NCI-H146 treated with DMSO at 0.1 percent for 48 hours (cell line): ENCODE measurements at regions not wholly inside any gene's neighbourhood (a gene's known extent, or its start where the extent isn't known, plus 50 kb on each side); places are given as distances from the start of the nearest gene placed in this dataset.
"Not testable (repeated sequence)": the region's sequence is repeated elsewhere in the genome, so short reads cannot be mapped to it uniquely, and the experiment has no call there.

Experiments
- DNase-seq: peaks from one replicate; lab custom pipeline; 2025; ENCODE audit not compliant: unreplicated experiment; lab: John Stamatoyannopoulos, UW

DNA sequence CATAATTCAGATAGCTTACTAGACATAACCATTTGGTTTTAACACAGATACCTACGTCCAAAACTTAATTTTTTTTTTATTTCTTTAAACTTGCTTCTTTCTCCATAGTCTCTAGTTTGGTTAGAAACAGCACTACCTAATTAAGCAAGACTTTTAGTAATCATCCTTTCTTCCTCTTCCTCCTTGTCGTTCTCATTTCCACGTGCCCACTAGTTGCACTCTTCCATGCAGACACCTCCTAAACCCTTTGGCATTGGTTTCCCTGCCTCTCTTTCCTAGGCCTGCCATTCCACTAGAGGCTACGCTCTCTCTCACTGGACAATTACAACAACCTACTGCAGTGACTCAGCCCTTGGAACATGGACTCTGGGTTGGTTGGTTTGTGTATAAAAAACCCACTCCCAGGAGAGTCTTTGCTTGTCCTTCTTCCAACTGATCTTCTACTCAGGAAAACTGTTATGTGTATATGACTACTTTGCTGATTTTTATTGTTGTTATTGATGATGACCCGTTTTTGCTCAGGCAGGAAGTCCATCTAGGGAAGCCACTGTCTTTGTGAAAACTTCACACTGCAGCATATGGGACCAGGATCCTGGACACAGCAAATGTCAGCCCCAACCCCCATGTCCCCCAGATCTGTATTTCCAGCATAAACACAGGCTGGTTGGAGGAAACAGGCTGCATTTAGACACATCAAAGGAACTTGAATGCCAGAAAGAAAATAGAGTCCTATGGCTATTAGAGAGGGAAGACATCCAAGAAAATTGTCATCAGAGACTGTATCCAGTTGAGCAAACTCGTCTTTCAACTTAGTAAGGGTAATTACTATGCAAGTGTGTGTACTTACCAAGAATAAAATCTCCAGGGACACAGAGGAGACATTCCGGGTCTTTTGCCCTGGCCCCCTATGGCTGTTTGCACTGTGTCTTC, 503.2 kb downstream of the GADD45G start:
- no peak for DNase-seq

DNA sequence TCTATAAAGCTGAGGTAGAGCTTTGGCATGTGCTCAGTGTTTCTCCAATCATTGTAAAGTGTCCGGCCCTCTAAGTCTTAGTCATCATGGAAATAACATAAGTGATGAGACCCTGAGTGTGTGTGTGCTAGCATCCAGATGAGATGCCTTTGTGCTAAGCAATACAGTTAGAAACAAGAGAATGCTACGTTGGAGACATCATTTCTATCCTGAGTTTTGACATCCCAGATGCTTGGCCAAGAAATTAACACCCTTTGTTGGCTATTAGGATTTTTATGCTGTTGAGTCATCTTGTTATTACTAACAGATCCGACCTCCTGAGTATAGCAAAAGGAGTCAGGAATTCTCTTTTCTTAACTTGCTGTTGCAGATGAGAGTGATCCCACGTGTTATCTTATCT, 508.0 kb downstream of the GADD45G start:
- DNase-seq: no peak

DNA sequence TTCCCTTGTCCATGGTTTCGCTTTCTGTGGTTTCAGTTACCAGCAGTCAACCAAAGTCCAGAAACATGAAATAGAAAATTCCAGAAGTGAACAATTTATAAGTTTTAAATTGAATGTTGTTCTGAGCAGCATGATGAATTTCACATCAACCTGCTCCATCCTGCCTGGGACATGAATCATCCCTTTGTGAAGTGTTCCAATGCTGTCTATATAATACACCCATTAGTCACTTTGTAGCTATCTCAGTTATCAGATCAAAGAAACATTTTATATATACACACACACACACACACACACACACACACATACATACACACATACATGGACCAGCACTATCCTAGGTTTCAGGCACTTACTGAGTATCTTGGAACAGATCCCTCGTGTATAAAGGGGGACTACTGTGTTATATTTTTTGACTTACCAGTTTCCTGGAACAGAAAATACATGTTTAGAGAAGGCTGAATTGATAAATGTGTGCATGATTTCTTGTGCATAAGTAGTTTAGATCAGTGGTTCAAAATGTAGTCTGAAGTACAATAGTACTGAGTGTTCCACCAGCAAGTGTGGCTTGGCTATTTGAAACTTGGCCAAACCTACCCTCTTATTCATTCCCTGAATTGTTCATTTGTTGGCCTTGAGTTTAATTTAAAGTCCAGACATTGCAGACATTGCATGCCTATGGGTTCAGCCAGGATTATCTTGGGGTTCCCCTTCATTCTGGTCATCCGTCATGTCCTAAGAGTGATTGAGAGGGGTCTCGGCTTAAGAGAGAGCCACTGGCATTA, 510.0 kb downstream of the GADD45G start:
- no peak for DNase-seq

DNA sequence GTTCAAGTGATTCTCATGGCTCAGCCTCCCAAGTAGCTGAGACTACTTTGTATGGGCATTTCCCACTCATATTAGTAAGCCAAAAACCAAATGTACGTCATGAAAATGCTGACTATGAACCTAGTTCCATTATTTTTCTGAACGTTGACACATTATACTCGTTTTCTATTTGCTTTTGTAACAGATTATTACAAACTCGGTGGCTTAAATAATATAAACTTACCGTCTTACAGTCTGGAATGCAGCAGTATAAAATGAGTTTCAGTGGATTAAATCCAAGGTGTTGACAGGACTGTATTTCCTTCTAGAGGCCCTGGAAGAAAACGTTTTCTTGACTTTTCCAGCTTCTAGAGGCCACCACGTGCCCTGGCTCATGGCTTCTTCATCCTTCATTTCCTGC, 517.0 kb downstream of the GADD45G start:
- DNase-seq: no peak

DNA sequence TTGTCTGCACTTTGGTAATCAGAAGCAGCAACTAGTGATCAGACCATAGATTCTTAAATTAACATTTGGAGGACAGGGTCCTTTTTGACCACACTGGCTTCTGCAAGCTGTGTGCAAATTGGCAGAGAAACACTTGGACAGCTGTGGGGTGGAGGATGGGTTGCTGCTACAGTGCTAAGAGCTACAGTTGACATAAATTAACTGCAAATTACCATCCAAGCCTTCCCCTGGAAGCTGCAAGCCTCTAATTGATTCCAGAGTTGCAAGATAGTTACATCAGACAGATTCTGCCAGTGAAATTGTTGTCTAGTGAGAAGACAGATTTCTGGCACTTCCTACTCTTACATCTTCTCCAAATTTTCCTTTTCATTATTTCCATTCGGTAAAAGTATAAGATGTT, 517.7 kb downstream of the DIRAS2 start:
- DNase-seq: peak; percentile 75

DNA sequence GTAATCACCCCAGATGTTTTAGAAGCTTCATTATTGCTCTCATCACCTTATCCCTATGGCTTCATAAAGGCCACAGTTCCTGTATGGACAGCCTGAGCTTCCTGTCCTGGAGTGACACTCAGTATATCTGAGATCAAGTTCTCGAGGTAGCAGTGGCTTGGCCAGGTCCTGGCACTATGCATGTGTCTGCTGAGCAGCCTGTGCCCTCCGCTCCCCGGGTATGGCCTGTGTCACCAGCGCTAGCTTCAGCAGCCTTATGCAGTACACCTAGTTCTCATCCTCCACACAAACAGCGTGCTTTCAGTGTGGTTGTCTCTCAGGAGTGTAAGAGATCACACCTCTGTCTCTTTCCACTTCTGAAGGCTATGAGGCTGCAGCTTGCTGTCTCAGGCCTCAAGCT, 514.7 kb downstream of the DIRAS2 start:
- DNase-seq: no peak

DNA sequence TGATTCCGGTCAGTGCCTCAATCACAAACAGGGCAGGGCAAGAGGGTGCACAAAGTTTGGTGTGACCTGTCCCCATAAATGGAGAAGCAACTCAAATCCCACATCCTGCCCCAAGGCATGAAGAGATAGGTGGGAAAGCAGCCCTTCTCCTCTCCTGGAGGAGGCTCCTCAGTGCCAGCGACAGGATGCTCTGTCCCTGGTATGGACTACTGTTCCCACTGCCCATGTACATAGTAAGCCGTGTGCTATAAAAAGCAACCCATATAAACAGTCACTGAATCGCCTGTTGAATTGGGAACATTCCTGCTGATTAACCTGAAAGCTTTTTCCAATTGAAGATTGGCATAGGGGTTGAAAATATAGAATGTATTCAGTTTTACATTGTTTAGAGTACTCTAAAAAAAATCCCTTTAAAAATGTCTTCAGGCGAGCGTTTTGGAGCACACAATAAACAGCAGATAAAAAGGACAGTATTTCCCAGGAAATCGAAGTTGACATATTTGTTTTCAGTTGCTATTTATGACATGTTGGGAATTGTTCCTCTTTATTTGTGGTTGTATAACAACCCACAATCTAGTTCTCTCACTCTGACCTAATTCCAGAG, 513.9 kb downstream of the DIRAS2 start:
- no peak for DNase-seq

DNA sequence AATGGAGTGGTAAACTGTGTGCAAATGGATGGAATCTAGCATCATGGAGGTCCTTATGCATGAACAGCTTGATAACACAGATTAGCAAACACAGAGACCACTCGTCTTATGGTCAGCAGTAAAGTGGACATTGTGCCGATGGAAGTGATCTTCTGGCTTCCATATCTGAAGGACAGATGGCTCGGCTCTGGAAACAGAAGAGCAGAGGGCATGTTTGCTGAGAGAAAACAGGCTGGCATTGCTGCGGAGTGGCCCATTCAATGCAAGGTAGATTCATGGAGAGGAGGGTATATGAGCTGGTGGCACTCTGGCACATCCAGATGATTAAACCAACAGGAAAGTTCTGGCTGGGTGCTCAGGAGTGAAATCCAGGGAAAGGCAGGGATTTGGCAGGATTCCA, 513.2 kb downstream of the DIRAS2 start:
- no peak for DNase-seq

DNA sequence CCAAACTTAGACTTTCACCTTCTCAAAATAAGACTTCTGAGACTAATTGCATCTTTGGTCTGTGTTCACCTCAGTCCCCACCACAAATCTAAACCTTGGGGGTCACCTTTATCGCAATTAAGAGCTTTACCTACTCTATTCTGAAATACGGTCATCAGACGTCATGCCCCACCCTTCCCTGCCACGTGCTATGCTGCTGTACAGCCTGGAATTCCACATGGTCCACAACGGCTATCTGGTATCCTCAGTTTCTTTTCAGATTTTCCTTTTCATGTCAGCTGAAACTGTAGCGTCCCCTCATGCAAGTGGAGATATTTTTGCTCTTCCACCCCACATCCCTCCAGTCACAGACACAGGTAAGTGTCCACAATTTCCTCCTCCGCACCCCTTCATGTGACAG, 511.1 kb downstream of the DIRAS2 start:
- no peak for DNase-seq

DNA sequence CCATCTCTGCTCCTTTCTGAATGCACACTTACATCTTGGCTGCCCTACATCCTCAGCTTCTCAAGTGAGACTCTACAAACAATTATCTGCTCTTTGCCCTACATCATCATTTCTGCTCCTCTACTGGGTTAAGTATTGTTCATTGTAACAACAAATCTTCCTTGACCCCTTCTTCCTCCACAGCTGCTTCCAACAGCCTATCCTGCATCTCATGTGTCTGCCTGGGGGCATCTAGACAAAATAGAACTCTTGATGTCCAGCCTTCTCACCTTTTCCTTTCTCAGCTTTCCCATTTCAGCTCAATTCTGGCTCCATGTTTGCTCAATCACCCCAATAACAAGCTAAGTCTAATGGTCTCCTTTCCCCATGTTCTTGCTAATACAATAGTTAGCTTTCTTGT, 509.8 kb downstream of the DIRAS2 start:
- DNase-seq: no peak

DNA sequence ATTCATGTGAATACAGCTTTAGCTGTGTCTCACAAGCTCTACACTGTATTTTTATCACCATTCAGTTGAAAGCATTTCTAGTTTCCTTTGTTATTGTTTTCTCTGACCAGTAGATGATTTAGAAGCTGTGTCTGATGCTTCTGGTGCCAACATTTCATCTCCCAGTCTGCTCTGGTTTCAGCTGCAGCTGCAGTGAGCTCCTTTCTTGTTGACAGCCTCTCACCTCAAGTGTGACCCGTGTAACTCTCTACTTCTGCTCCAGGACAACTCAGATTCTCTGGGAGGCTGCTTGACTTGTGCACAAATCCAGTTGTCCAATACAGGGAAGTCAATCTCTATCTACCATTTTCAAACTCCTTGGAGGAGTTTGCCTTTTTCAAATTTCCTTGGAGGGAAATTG, 504.8 kb downstream of the DIRAS2 start:
- DNase-seq: no peak

DNA sequence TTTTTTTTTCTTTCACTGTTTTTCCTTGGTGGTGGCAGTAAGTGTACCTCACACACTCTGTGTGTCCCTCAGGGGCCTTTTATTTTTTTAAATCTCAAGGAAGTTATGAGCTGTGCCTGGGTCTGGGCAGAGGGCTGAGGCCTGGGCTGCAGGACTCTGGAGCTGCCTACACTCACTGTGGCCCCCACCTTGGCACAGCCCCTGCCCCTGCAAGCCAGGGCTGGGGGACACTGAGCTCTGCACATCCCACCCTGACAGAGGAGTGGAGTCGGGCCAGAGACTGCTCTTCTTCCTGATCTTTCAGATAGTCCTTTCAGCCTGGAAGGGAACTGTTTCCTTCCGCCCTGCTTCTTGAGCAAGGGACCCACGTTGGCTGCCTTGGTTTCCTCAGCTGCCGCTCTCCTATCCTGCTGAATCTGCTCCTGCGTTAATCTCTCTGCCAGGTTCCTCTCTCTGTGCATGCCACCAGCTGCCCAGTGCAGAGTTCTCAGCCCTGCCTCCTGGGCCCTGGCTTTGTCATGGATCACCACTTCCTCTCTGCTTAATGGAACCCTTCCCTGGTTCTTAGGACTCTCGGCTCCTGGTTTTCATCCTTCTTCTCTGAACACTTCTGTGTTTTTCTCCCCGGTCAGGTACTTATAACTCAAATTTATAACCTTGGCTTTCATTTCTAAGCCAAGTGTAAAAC, 502.3 kb downstream of the DIRAS2 start:
- no peak for DNase-seq

DNA sequence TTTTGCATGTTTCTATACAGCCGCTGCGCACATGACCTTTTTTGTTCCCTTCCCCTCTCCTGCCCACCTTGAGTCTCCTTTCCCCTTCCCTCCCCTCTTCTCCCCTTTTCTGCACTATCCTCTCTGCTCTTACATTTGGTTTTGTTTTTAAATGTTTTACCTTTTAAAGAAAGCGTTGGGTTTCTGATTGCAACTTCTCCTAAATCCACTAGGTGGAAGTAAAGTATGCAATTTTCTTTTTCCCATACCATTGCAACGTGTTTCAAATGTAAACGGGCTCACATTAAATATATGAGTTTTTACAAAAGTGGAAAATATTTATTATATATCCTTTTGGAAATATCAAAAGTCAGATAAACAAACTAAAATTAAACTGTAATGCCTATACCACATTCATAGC, 500.9 kb downstream of the DIRAS2 start:
- peak; percentile 23 for DNase-seq

DNA sequence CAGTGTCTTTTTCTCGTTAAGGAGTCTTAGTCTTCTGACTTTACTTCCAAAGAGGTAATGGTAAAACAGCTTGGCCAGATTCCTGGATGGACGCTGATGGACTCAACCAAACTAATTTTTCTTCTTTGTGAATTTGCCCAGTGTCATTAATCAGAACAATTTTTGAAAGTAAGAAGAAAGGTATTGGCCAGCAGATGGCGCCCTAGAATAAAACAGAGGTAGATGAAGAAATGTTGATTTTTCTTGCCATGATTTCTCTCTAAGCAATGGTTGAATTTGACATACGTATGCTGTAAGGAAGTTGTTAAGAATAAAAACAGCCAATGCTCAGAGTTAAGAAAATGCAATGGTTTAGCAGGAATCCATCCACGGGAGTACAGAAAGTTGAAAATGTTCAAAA, 500.0 kb downstream of the DIRAS2 start:
- peak; percentile 68 for DNase-seq

DNA sequence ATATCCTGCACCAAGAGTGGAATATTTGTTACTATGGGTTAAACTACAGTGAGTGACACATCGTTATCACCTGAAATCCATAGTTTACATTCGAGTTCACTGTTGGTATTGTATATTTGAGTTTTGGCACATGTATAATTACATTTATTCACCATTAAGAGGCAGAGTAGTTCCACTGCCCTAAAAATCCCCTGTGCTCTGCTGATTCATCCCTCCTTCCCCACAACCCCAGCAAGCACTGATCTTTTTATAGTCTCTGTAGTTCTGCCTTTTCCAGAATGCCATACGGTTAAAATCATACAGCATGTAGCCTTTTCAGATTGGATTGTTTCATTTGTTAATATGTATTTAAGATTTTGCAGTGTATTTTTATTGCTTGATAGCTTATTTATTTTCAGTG, 495.2 kb downstream of the DIRAS2 start:
- no peak for DNase-seq

DNA sequence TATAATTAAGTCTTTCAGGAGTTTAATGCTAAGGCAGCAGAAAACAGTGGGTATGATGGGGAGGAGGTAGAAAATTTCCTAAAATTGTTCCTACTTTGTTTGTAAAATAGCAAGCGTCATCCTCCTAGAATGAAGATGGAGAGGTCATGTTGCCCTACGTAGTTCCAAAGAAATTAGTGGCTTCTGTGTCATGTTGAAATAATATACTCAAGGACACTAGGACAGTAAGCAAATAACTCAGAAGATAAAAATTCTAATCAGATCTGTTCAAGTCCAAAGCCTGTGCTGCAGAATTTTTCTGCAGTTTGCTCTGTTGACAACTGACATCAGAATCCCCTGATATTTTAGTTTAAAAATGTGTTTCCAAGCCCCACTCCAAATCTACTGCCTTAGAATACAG, 486.3 kb downstream of the DIRAS2 start:
- DNase-seq: no peak

DNA sequence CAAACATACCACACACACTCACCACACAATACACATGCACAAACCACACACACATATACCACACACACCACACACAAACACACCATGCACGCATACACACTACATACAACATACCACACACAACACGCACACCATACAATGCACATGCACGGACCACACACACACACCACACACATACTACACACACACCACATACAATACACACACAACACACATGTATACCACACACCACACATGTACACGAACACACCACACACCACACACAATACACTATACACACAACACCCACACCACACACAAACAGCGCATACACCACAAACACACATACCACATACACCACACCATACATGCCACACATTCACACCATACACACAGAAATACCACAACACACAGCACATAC, 480.3 kb downstream of the DIRAS2 start:
- DNase-seq: no peak

DNA sequence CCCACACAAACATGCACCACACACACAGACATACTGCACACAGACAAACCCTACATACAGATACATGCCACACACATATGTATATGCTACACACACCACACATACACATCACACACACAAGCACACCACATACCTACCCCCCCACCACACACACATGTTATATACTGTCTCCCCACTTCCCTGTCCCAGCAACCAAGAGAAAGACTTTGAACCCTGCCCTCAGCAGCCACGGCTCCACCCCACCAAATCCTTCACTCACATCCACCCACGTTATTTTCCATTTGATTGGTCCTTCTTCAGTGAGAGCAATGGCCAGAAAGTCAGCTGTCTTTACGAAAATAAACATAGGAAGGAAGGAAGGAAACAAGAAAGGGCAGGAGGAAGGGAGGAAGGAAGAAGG, 479.8 kb downstream of the DIRAS2 start:
- DNase-seq: no peak

DNA sequence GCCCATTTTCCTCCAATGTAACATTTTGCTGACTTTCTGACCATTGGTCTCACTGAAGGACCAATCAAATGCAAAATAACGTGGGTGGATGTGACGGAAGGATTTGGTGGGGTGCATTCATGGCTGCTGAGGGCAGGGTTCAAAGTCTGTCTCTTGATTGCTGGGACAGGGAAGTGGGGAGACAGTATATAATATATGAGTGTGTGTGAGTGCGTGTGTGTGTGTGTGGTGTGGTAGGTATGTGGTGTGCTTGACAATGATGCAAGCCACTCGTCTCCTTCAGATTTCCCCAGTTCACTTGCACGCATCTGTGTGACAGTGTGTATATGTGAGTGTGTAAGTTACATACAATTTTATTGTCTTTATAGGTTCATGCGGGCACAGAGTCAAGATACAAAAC, 477.3 kb downstream of the DIRAS2 start:
- no peak for DNase-seq

DNA sequence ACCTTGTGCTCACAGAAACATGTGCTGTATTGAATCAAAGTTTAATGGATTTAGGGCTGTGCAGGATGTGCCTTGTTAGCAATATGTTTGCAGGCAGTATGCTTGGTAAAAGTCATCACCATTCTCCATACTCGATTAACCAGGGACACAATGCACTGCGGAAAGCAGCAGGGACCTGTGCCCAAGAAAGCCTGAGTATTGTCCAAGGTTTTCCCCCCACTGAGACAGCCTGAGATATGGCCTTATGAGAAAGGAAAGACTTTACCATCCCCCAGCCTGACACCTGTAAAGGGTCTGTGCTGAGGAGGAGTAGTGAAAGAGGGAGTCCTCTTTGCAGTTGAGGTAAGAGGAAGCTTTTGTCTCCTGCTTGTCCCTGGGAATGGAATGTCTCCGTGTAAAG, 476.2 kb downstream of the DIRAS2 start:
- DNase-seq: not testable (repeated sequence)

DNA sequence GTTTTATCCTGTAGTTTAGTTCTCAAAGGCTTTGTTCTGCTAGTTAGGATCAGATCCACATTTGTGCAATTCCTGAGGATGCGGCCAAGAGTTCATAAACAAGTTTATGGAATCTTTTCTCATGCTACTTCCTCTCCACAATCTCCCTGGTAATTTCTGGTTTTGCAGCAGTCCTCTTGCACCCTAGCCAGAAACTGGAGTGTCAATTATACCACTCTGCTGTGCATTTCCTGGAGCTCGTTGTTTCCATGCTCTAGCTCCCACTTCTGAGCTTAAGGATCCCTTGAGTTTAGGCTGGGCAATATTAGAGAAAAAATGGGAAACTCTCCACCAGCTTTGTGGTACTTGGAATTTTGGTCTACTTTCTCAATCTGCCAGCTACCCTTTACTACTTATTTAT, 474.7 kb downstream of the DIRAS2 start:
- DNase-seq: no peak
